GM12878 (cell line): ENCODE measurements at regions not wholly inside any gene's neighbourhood (a gene's known extent, or its start where the extent isn't known, plus 50 kb on each side); places are given as distances from the start of the nearest gene placed in this dataset.

Experiments
- ATAC-seq: fragments of 200-7000 bp; cut with Tn5 transposase; 3 replicates; pipeline ENCODE4 v1.9.1; 2020; ENCODE audit warnings: mild to moderate bottlenecking, moderate library complexity
- BruUV-seq: library from RNA; stranded (reverse); fragments of 400-500 nt; replicated peaks from 2 replicates; lab custom pipeline; 2021; lab: Mats Ljungman, UMichigan
- CTCF ChIA-PET: fragments of 300-600 bp; sonication (Branson Sonifier 250); formaldehyde crosslinking; extraction: SDS; loops from one replicate; lab custom pipeline; 2021; ENCODE audit warnings: inconsistent platforms; lab: Yijun Ruan, JAX
- POLR2A ChIA-PET: fragments of 350-600 bp; formaldehyde crosslinking; extraction: SDS; loops from one replicate; lab custom pipeline; 2021; ENCODE audit warnings: inconsistent platforms; lab: Charles Lee
- RAD21 ChIA-PET: fragments of 300-600 bp; sonication (Branson Sonifier 250); formaldehyde crosslinking; loops from one replicate; lab custom pipeline; 2023; ENCODE audit warnings: antibody characterized with exemption; ENCODE audit not compliant: unreplicated experiment; lab: Charles Lee
- SMC1A ChIA-PET: fragments of 300-600 bp; sonication (Branson Sonifier 250); formaldehyde crosslinking; loops from one replicate; lab custom pipeline; 2023; ENCODE audit not compliant: unreplicated experiment, uncharacterized antibody; lab: Charles Lee
- DNase-seq: peaks from one replicate; pipeline ENCODE4 v3.0.0-alpha.2; 2011; ENCODE audit warnings: low read depth, low spot score
- FAIRE-seq: peaks from 3 replicates; lab custom pipeline; 2011; peaks lifted over from hg19 to GRCh38; lab: Jason Lieb, UNC
- H2AFZ ChIP-seq: 2 replicates; pipeline ENCODE4 v1.6.0; 2011; ENCODE audit warnings: low read depth, low read length, control low read depth; ENCODE audit not compliant: control insufficient read depth
- H3K27ac ChIP-seq: 2 replicates; pipeline ENCODE4 v1.5.1; 2011; ENCODE audit warnings: control low read depth; ENCODE audit not compliant: control insufficient read depth, insufficient read depth
- H3K27me3 ChIP-seq, 2 experiments: replicated peaks in 1 of 2; 2 replicates each; pipeline versions ENCODE4 v1.6.0 to v1.6.1; 2011; ENCODE audit warnings: low read length in 1 of 2; ENCODE audit not compliant: control insufficient read depth in 2 of 2, insufficient read depth in 2 of 2
- H3K36me3 ChIP-seq, 2 experiments: 2 replicates each; pipeline ENCODE4 v1.5.1; 2011; ENCODE audit warnings: low read length in 1 of 2; ENCODE audit not compliant: control insufficient read depth in 2 of 2, insufficient read depth in 2 of 2
- H3K4me1 ChIP-seq: 2 replicates; pipeline ENCODE4 v1.6.1; 2011; ENCODE audit warnings: mild to moderate bottlenecking, low read length, moderate library complexity, mixed read lengths; ENCODE audit not compliant: control insufficient read depth, insufficient read depth
- H3K4me2 ChIP-seq: 2 replicates; pipeline ENCODE4 v1.6.0; 2011; ENCODE audit warnings: control low read depth; ENCODE audit not compliant: control insufficient read depth, insufficient read depth
- H3K4me3 ChIP-seq: fragments of 200-600 bp; sonication (generic); 2 replicates; pipeline ENCODE4 v1.5.1; 2016
- H3K79me2 ChIP-seq: 2 replicates; pipeline ENCODE4 v1.6.0; 2011; ENCODE audit warnings: low read length; ENCODE audit not compliant: control insufficient read depth, insufficient read depth
- H3K9ac ChIP-seq: 2 replicates; pipeline ENCODE4 v1.8.0; 2011; ENCODE audit warnings: low read length, control low read depth, mixed read lengths; ENCODE audit not compliant: control insufficient read depth, insufficient read depth
- H3K9me3 ChIP-seq: replicated peaks from 3 replicates; pipeline ENCODE4 v1.5.1; 2011; ENCODE audit warnings: mild to moderate bottlenecking, low read length; ENCODE audit not compliant: control insufficient read depth, insufficient read depth
- H4K20me1 ChIP-seq: 2 replicates; pipeline ENCODE4 v1.6.0; 2011; ENCODE audit not compliant: control insufficient read depth, insufficient read depth
- CBFB ChIP-seq: IDR thresholded peaks from 2 replicates; pipeline ENCODE4 v1.6.1; 2016; ENCODE audit warnings: antibody characterized with exemption, low read depth
- FOXK2 ChIP-seq: fragments of 450-650 bp; IDR thresholded peaks from 2 replicates; pipeline ENCODE4 v1.6.1; 2017; ENCODE audit warnings: mild to moderate bottlenecking, moderate library complexity
- HDAC6 ChIP-seq: fragments of 200-600 bp; sonication (generic); IDR thresholded peaks from one replicate; pipeline ENCODE4 v1.8.0; 2017; ENCODE audit warnings: antibody characterized with exemption; ENCODE audit not compliant: unreplicated experiment
- JUND ChIP-seq: IDR thresholded peaks from 2 replicates; pipeline ENCODE4 v1.6.1; 2012; ENCODE audit warnings: low read depth, mild to moderate bottlenecking, low read length, improper control_type of control experiment, moderate library complexity
- KLF5 ChIP-seq: fragments of 450-650 bp; IDR thresholded peaks from 2 replicates; pipeline ENCODE4 v1.6.1; 2014; ENCODE audit warnings: mild to moderate bottlenecking; ENCODE audit not compliant: partially characterized antibody
- LARP7 ChIP-seq: fragments of 450-650 bp; IDR thresholded peaks from 2 replicates; pipeline ENCODE4 v1.6.1; 2017; ENCODE audit warnings: mild to moderate bottlenecking
- MEF2B ChIP-seq: fragments of 450-650 bp; IDR thresholded peaks from 2 replicates; pipeline ENCODE4 v1.6.1; 2018; ENCODE audit warnings: mild to moderate bottlenecking, moderate library complexity; ENCODE audit not compliant: partially characterized antibody, poor library complexity, severe bottlenecking
- MYB ChIP-seq: fragments of 150-350 bp; IDR thresholded peaks from 2 replicates; pipeline ENCODE4 v1.6.1; 2014; ENCODE audit warnings: mild to moderate bottlenecking, low read depth, low read length, borderline replicate concordance
- NFXL1 ChIP-seq: fragments of 450-650 bp; IDR thresholded peaks from 2 replicates; pipeline ENCODE4 v1.6.1; 2017; ENCODE audit warnings: antibody characterized with exemption, mild to moderate bottlenecking, borderline replicate concordance
- POLR2AphosphoS2 ChIP-seq: IDR thresholded peaks from 2 replicates; pipeline ENCODE4 v1.6.1; 2011; ENCODE audit warnings: low read depth, mild to moderate bottlenecking, low read length, improper control_type of control experiment, moderate library complexity
- POU2F2 ChIP-seq: IDR thresholded peaks from 3 replicates; pipeline ENCODE4 v1.6.1; 2011; ENCODE audit warnings: low read depth, mild to moderate bottlenecking, low read length, borderline replicate concordance
- RB1 ChIP-seq: fragments of 450-650 bp; formaldehyde crosslinking; IDR thresholded peaks from 2 replicates; pipeline ENCODE4 v1.6.1; 2017; ENCODE audit warnings: mild to moderate bottlenecking, borderline replicate concordance
- RBBP5 ChIP-seq: fragments of 200-600 bp; sonication (generic); conservative IDR thresholded peaks from 2 replicates; pipeline ENCODE4 v1.6.1; 2016
- SPI1 ChIP-seq: IDR thresholded peaks from 2 replicates; pipeline ENCODE4 v1.6.1; 2011; ENCODE audit warnings: low read depth, mild to moderate bottlenecking, low read length, moderate library complexity, borderline replicate concordance; ENCODE audit not compliant: insufficient read depth
- SUZ12 ChIP-seq: fragments of 200-600 bp; sonication (generic); IDR thresholded peaks from one replicate; pipeline ENCODE4 v1.6.1; 2018; ENCODE audit warnings: antibody characterized with exemption, mild to moderate bottlenecking; ENCODE audit not compliant: unreplicated experiment
- YBX1 ChIP-seq: fragments of 450-650 bp; IDR thresholded peaks from 2 replicates; pipeline ENCODE4 v1.6.1; 2016; ENCODE audit warnings: antibody characterized with exemption
- ZNF384 ChIP-seq: IDR thresholded peaks from 2 replicates; pipeline ENCODE4 v1.6.1; 2012; ENCODE audit warnings: low read depth, mild to moderate bottlenecking, low read length, improper control_type of control experiment, borderline replicate concordance
- WGBS: methylation state at CpG from one replicate; pipeline ENCODE4 v1.1.6; 2016; ENCODE audit warnings: low lambda C conversion rate; ENCODE audit not compliant: insufficient replicate concordance, insufficient coverage; ENCODE audit errors: missing lambda C conversion rate; 5-methylcytosine and 5-hydroxymethylcytosine counted together
- in situ Hi-C: fragments of 300-500 bp; cut with MboI; formaldehyde crosslinking; loops from 9 replicates; pipeline ENCODE4 v1.14.3; 2018; ENCODE audit warnings: mixed read lengths
- intact Hi-C: fragments of 100-400 bp; cut with micrococcal nuclease; formaldehyde crosslinking; loops from one replicate; pipeline ENCODE4 v1.14.2; 2022; ENCODE audit not compliant: unreplicated experiment
- TF ChIP-seq, protein P1 (sequence below): fragments of 450-650 bp; formaldehyde crosslinking; IDR thresholded peaks from 2 replicates; pipeline ENCODE4 v1.4.0; 2022; ENCODE audit warnings: mild to moderate bottlenecking, moderate library complexity

DNA sequence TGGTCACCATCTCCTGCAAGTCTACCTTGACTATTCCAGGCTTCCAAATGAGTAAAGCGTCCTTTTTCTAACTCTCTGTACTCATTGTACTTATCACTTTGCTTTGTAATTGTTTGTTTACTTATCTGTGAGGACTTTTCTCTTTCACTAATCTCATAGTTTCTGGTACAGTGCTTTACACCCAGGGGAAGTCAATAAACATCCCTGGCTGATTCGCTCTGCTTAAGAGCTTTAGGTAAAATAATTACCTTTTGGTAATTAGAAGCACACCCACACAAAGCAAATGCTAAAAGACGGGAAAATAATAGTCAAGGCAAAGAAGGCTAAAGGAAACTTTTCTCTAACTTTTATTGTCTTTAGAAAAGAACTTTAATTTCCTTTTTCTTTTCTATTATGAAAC, 466.9 kb upstream of the ROBO1 start:
- Histone ChIP-seq H3K9me3 (no peaks in the 10 kb centered on the region), H3K4me2 (no peak overlapping the region), H4K20me1 (no peaks in the 10 kb centered on the region), H3K27ac (no peak overlapping the region), H3K27me3 (no peaks in the 10 kb centered on the region), H3K36me3 (no peaks in the 10 kb centered on the region), H3K9ac (no peak overlapping the region), H3K79me2 (no peaks in the 10 kb centered on the region), H3K4me1 (no peaks in the 10 kb centered on the region), H3K4me3 (no peak overlapping the region), H2AFZ (no peak overlapping the region)
- no peak for FAIRE-seq
- DNase-seq = no peak
- ChIA-PET RAD21 (no interaction called here), POLR2A (no interaction called here), CTCF (no interaction called here), SMC1A (no interaction called here)
- in situ Hi-C loops = no loop called here
- TF ChIP-seq JUND (no peak), POLR2AphosphoS2 (no peak), RBBP5 (no peak), HDAC6 (no peak), YBX1 (no peak), LARP7 (no peak), POU2F2 (no peak), MEF2B (no peak), RB1 (no peak), FOXK2 (no peak)
- intact Hi-C loops = no loop called here
- 25% methylated on average over 3 of the region's 3 CpGs for WGBS
- ATAC-seq = no peak
- no TSS peak for BruUV-seq

DNA sequence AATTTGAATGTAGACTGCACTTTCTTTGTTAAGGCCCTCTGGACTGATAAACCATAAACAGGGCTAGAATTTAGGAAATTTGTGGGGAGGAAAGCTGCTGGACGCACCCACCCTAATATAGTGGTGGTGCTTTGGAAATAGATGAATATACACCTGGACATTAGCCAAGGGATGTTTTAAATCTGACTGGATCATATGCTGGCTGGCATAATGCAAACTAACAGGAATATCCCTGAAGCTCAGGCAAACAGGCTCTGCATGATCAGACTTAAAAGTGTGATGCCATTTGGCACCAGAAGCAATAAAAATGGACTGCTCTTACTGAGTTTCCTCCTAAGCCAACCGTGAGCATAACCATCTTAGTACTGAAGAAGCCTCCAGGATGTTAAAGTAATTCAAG, 465.8 kb upstream of the ROBO1 start:
- H3K27ac ChIP-seq = no peak overlapping the region
- no peaks in the 10 kb centered on the region for H3K36me3 ChIP-seq
- ATAC-seq (no peak), FAIRE-seq (no peak), DNase-seq (no peak)
- no peaks in the 10 kb centered on the region for H3K9me3 ChIP-seq
- no peak overlapping the region for H3K4me3 ChIP-seq
- intact Hi-C loops = no loop called here
- no peaks in the 10 kb centered on the region for H3K4me1 ChIP-seq
- no peak overlapping the region for H3K9ac ChIP-seq
- TF ChIP-seq SUZ12 = no peak
- TF ChIP-seq SPI1 = no peak
- no peak for TF ChIP-seq ZNF384
- TF ChIP-seq, protein P1, sequence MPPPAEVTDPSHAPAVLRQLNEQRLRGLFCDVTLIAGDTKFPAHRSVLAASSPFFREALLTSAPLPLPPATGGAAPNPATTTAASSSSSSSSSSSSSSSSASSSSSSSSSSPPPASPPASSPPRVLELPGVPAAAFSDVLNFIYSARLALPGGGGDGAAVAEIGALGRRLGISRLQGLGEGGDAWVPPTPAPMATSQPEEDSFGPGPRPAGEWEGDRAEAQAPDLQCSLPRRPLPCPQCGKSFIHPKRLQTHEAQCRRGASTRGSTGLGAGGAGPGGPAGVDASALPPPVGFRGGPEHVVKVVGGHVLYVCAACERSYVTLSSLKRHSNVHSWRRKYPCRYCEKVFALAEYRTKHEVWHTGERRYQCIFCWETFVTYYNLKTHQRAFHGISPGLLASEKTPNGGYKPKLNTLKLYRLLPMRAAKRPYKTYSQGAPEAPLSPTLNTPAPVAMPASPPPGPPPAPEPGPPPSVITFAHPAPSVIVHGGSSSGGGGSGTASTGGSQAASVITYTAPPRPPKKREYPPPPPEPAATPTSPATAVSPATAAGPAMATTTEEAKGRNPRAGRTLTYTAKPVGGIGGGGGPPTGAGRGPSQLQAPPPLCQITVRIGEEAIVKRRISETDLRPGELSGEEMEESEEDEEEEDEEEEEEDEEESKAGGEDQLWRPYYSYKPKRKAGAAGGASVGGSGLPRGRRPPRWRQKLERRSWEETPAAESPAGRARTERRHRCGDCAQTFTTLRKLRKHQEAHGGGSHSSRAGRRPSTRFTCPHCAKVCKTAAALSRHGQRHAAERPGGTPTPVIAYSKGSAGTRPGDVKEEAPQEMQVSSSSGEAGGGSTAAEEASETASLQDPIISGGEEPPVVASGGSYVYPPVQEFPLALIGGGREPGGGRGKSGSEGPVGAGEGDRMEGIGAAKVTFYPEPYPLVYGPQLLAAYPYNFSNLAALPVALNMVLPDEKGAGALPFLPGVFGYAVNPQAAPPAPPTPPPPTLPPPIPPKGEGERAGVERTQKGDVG (CRISPR knock-in tag) = no peak
- TF ChIP-seq MYB = no peak
- TF ChIP-seq NFXL1 = no peak
- no peak for TF ChIP-seq KLF5
- TF ChIP-seq CBFB = no peak
- TF ChIP-seq, all 136 proteins: peak for 0
- no peaks in the 10 kb centered on the region for H3K79me2 ChIP-seq
- H3K27me3 ChIP-seq = no peaks in the 10 kb centered on the region
- H4K20me1 ChIP-seq = no peaks in the 10 kb centered on the region
- SMC1A ChIA-PET = no interaction called here
- CTCF ChIA-PET = no interaction called here
- no TSS peak for BruUV-seq
- POLR2A ChIA-PET = no interaction called here
- WGBS = 0% methylated on average over 2 of the region's 2 CpGs
- RAD21 ChIA-PET = no interaction called here
- H2AFZ ChIP-seq = no peak overlapping the region
- no peak overlapping the region for H3K4me2 ChIP-seq
- in situ Hi-C loops = no loop called here
